Tibial nerve (tissue), 4 donors: ENCODE measurements at regions not wholly inside any gene's neighbourhood (a gene's known extent, or its start where the extent isn't known, plus 50 kb on each side); places are given as distances from the start of the nearest gene placed in this dataset.

Experiments
- EP300 ChIP-seq, 2 donors: sonication (generic); formaldehyde crosslinking; IDR thresholded peaks; one replicate each; pipeline ENCODE4 v1.6.1; 2017; ENCODE audit warnings: antibody characterized with exemption in 2 of 2, mild to moderate bottlenecking in 1 of 2
- POLR2A ChIP-seq, 2 donors: fragments of 450-650 bp; IDR thresholded peaks; one replicate each; pipeline ENCODE4 v1.6.1; 2017; ENCODE audit warnings: antibody characterized with exemption in 2 of 2, mild to moderate bottlenecking in 2 of 2, moderate library complexity in 2 of 2
- TF ChIP-seq, protein P1 (sequence below), 5 experiments: fragments of 200-600 bp in 3 of 5; fragments of 450-650 bp in 2 of 5; sonication (generic) in 3 of 5; IDR thresholded peaks; one replicate each; pipeline ENCODE4 v1.5.1; 2016 to 2019; ENCODE audit warnings: antibody characterized with exemption in 5 of 5, mild to moderate bottlenecking in 3 of 5, moderate library complexity in 2 of 5

DNA sequence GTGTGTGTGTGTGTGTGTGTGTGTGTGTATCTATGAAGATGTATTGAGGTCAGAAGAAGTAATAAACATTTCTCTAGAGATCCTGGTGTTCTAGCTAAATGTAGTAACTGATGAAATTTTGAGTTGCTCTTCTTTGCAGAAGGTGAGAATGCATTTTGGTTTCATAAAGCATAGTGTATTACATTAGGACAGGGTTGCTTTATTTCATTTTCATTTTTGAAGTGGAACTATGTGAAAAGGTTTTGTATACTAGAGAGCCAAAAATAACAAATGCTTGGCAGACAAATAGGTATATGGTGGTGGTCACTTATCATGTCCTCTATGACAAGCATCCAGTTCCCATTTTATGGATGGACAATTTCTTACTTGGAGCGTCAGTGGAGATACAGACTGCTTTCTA, 99.0 kb downstream of the CASP12 start:
- no peak for TF ChIP-seq POLR2A (IDR thresholded peaks at IDR 0.05)
- TF ChIP-seq, protein P1, sequence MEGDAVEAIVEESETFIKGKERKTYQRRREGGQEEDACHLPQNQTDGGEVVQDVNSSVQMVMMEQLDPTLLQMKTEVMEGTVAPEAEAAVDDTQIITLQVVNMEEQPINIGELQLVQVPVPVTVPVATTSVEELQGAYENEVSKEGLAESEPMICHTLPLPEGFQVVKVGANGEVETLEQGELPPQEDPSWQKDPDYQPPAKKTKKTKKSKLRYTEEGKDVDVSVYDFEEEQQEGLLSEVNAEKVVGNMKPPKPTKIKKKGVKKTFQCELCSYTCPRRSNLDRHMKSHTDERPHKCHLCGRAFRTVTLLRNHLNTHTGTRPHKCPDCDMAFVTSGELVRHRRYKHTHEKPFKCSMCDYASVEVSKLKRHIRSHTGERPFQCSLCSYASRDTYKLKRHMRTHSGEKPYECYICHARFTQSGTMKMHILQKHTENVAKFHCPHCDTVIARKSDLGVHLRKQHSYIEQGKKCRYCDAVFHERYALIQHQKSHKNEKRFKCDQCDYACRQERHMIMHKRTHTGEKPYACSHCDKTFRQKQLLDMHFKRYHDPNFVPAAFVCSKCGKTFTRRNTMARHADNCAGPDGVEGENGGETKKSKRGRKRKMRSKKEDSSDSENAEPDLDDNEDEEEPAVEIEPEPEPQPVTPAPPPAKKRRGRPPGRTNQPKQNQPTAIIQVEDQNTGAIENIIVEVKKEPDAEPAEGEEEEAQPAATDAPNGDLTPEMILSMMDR (IDR thresholded peaks at IDR 0.05): no peak
- no peak for TF ChIP-seq EP300 (IDR thresholded peaks at IDR 0.05)
